ENCODE measurements at regions not wholly inside any gene's neighbourhood (a gene's known extent, or its start where the extent isn't known, plus 50 kb on each side); places are given as distances from the start of the nearest gene placed in this dataset.
"Not testable (repeated sequence)": the region's sequence is repeated elsewhere in the genome, so short reads cannot be mapped to it uniquely, and the experiment has no call there.

DNA sequence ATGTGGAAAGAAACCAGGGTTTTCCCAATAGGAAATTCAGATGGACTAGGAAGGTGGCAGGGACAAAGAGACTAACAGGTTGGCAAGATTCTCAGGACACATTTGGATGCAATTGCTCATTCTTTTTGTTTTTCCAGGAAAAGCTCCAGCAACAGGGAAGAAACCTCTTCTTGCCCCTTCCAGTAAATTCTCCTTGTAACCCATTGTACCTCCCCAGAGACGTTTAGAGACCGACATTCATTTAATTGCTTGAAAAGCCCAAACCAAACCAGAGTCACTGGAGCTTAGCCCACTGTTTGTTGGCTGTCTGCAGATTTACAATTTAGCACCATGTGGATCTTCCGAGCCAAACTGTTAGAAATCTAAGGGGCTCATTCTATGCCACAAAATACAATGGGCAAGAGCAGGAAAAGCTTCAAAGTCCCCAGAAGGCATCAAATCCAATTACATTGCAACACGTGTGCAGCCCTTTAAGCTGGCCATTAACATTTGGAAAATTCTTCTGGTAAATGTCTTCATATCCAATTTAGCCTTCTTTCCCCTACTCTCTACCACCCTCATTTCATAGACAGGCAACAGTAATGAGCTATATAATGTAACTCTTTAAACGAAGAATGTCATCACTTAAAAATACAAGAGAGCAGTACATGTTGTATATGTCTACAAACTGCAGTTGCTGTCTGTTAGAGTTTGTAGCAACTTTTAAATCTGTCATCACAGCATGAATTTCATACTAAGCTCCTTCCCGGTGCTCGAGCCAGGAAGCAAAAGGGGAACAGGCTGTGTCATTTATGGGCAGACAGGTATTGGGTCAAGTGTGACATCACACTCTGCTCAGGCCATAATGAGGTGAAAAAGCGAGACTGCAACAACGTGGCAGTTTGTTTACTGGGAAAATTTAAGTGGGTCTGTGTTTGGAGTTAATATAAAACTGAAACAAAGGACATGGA lies 235.6 kb upstream of the HNRNPA3 start:
- no peak for DNase-seq (ENCODE audit: low spot score)

DNA sequence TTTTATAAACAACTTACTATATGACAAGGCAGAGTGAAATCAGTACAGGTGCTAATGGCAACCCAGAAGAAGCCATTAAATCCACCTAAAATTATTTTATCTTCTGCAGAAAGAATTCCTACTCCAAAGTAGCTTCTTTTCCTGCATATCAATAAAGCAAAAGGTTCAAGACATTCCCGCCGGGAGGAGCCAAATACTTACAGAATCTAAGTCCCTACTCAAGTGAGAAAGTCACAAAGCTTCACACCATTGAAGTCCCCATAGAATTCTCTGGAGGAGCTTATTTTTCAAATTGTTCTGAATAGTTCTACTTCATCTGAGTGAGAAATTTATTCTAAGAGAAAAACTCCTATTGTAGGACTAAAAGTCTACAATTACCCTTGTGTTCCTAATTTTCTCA lies 233.7 kb upstream of the HNRNPA3 start:
- DNase-seq (ENCODE audit: low spot score) = no peak

DNA sequence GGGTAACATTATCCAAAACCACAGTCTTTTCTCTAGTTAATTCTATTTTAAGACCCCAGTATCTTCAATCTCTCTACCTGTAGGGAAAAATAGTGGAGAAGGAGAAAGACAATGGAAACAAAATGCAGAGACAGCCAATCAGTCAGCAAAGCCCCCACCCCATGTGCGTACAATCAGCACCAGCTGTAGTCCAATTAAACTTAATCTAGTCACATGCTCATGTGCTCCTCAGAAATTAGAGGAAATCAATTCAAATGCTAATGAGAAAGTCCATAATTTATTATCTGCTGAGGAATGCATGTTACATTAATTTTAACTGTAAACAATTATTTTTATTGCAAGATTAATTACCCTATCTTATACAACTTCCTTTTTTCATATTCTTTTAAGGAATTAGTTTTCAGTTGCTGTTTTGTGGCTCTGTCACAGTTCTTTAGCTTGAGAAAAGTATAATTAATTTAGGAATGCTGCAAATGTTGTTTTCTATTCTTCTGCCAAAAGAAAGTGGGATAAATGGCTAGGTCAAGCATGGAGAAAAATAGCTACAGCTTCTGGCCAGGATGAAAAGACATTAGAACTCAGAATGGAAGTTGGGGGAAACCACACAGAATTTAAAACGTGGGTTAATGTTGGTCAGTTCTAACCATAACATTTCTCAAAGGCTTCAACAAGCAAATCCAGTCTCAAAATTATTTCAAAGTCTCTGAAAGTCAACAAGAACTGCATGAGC lies 232.4 kb upstream of the HNRNPA3 start:
- DNase-seq (ENCODE audit: low spot score) = no peak

DNA sequence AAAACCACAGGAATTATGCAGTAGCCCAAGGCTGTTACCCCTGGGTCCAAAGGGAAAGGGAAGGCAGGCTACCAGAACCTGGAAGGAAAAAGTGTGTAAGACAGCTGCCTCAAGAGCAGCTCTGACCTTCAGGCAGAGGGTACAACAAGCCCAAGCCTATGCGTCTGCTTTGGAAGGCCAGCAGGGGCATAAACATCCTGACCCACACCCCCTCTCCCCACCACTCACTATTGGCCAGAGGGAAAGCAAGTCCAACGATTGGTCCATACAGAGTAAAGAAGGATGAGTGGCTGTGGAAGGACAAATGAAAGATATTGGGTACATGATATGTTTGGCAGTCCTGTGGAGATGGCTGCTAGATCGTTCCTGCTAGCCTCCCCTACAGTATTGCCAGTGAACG lies 227.6 kb upstream of the HNRNPA3 start:
- no peak for DNase-seq (ENCODE audit: low spot score)

DNA sequence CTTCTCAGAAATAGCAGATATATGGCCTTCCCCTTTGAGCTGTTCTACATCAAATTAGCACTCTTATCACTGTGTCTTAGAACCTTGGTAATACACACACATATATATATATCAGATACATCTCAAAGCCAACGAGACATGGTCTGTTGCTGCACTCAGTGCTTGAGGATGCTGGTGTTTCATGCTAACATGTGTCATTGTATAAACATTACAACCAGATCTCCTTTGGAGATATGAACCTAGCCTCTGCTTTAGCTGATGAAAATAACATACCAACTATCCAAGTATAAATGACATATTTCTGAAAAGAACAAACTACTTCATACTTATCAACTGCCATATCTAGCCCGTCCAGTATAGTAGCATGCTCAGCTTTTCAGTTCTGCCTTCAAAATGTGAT lies 226.7 kb upstream of the HNRNPA3 start:
- no peak for DNase-seq (ENCODE audit: low spot score)

DNA sequence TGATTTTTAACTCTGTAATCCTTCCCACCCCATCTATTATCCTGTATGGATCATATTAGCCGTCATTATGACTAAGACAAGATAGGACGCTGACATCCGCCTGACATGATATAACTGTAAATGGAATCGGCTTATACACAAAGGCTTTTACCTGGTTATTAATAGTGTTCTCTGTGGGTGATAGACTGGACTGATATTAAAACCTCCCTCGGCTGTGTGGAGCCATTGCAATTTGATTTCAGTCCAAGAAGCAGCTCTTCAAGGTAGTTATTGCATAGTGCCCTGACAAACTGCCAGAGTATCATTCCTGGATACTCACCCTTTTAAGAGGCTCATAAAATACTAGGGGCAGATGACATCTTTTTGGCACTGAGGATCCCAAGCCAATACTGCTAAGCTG lies 226.1 kb upstream of the HNRNPA3 start:
- DNase-seq (ENCODE audit: low spot score) = no peak

DNA sequence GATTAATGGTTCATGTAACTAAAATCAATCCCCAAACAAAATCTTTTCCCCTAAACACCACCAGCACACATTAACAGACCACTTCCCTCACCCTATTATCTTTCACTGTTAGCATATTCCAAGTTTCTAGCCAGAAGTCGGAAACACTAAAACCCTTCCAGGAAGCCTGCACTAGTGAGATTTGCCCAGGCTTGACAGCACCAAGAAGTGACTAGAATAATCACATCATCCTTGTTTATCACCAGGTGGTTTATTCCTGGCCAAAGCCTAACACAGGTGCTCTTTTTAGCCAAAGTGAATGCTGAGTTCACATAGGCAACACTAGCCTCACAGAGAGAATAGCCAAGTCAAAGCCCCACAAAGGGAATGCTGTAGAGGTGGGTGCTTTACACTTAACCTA lies 221.2 kb upstream of the HNRNPA3 start:
- no peak for DNase-seq (ENCODE audit: low spot score)

DNA sequence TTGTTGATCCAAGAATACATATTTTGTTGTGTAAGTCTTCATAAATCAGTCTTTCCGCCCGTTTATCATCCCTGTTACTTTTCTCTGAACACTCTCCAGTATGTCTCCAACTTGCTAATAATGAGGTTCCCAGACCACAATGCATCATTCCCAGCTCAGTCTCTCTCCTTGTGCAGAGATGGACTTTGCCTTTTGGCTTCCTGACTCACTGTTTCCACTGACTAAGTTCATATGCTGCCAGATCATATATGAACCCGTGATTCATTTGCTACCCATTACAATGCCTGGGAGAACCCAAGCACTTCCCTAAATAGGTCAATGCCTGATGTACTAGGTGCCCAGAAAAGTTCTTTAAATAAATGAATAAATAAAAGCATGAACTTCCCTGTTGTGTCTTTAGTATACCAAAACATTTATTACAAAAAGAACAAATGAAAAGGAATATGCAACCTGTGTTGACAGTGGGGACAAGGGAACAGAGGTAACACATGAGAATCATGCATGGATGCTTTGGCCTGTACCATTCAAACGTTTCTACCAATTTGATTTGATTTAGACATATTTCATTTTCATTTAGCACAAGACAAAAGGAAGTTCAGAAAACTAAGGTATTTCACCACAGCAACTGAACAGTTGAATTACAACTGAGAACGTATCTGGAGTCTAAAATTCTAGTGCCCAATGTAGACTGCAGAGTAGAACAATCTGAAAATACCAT lies 215.4 kb upstream of the HNRNPA3 start:
- DNase-seq (ENCODE audit: low spot score) = no peak

DNA sequence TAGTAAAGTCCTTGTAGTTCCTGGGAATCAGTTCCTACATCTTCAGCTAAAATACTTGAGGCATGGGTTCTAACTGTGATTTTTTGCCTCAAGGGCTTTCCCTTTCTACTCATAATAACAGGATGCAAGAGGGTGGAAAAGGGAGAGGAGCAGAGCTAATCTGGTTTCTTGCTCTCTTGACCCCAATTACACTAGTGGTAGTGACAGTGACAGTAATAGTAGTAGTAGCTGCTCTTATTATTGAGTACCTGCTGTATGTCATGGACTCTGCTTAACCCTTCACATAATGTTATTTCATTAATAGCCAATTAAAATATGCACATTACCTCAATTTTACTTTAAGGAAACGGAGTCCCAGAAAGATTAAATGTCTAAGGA lies 214.8 kb upstream of the HNRNPA3 start:
- no peak for DNase-seq (ENCODE audit: low spot score)

DNA sequence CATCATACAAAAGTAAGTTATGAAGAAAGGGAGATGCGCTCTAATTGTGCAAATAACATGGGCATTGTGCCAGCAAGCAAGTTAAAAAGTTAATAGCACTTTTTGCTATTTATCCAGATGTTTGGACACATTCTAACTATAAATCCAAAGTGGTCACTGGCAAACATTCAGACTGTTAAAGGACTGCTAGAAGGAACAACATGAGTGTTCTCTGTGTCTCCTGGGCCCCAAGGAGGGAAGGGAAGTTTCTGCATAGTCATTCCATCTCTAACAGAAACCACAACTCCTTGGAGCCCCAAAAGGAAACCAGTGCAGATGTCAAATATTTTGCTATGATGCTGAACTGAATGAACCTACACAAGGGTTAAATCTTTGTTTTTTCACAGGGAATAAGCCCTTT lies 213.3 kb upstream of the HNRNPA3 start:
- no peak for DNase-seq (ENCODE audit: low spot score)

DNA sequence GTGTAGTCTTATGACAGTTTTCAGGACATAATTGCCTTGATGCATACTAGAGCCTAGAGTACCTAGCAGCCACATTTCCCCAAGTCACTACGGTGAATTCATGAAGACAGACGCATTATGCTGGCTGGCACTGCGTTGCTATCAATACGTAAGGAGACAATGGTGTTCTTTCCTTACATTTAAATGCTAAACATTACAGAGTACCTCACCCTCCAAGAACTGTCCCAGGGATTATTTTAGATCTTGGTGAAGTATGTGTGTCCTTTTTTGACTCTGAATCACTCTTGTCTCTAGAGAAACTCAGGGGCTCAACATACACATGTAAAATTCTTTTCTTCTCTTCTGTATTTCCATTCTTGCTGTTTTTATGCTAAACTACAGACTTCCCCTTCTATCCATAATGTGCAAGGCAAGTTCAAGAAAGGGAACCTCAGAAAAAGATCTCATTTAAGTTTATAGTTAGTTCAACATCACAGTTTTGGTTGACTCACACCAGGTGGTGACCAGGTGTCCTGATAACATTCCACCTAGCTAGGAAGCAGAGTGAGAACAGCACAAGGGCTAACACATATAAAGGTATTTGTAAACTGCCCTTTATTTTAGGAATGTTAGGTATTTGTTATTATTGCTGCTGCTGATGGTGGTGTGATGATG lies 212.4 kb upstream of the HNRNPA3 start:
- DNase-seq (ENCODE audit: low spot score) = no peak

DNA sequence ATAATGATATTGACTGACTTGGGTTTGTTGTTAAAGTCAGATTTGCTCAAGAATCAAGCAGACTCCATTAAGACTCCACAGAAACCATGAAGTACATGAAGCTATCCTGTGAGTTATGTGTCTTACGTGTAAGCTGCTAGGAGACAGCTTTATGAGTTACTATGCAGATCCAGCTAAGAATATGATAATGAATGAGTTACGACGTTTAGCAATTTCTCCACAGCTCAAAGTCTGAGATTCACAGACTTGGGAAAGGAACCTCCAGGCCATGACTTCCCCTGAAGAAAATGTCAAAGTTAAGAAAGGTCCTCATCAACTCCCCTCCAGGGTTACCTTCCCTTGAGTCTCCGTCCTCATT lies 211.9 kb upstream of the HNRNPA3 start:
- DNase-seq (ENCODE audit: low spot score) = no peak

DNA sequence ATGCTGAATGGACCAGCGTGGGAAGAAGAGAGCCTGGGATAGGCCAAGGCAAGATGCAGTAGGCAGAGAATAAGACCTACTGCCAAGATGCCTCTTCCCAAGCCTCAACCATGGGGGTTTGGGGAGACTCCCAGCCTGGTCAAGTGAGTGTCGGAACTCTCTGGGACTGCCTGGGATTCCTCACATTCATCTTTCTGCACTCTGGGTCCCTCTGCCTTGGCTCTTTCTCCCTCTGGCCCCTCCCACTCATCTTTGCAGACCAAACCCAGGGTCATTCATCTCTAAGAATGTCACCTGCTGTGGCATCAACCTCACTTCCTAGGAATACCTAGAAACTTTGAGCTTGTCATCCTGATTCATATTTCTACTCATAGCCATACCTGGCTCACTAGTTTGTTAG lies 211.3 kb upstream of the HNRNPA3 start:
- no peak for DNase-seq (ENCODE audit: low spot score)

DNA sequence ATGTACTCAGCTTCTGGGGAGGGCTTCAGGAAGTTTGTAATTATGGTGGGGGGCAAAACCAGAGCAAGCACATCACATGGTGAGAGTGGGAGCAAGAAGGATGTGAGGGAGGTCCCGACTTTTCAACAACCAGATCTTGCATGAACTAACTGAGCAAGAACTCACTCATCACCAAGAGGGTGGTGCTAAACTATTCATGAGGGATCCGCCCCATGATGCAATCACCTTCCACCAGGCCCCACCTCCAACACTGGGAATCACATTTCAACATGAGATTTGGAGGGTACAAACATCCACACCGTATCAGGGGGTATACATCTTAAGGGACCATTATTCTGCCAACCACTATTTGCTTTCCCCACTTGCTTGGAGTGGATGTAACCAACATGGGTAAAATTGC lies 209.6 kb upstream of the HNRNPA3 start:
- no peak for DNase-seq (ENCODE audit: low spot score)

DNA sequence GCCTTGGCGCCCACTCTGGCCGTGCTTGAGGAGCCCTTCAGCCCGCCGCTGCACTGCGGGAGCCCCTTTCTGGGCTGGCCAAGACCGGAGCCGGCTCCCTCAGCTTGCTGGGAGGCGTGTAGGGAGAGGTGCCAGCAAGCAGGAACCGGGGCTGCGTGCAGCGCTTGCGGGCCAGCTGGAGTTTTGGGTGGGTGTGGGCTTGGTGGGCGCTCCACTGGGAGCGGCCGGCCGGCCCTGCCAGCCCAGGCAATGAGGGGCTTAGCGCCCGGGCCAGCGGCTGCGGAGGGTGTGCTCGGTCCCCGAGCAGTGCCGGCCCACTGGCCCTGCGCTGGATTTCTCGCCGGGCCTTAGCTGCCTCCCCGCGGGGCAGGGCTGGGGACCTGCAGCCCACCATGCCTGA lies 204.9 kb upstream of the HNRNPA3 start:
- DNase-seq (ENCODE audit: low spot score) = not testable (repeated sequence)

DNA sequence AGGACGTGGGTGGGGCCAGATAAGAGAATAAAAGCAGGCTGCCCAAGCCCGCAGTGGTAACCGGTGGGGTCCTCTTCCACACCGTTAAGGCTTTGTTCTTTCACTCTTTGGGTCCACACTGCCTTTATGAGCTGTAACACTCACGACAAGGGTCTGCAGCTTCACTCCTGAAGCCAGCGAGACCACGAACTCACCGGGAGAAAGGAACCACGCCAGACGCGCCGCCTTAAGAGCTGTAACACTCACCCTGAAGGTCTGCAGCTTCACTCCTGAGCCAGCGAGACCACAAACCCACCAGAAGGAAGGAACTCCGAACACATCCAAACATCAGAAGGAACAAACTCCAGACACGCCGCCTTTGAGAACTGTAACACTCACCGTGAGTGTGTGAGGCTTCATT lies 203.9 kb upstream of the HNRNPA3 start:
- not testable (repeated sequence) for DNase-seq (ENCODE audit: low spot score)

DNA sequence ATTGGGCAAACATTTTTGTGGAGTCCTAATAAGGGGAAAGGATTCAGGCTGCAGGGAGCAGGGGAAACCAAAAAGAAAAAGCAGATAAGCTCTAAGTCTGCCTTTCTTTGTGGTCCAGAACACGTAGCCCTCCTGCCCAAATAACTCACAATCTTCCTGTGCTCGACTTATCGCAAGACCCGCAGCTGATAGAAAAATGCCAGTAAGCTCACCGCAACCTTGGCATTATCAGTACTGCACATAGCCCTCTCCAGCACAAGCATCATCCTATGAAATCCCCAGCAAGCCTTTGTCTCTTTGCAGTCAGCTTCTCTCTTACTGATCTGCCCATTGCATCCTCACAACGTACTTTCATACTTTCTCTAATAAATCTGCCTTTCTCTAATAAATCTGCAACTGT lies 202.4 kb upstream of the HNRNPA3 start:
- no peak for DNase-seq (ENCODE audit: low spot score)

DNA sequence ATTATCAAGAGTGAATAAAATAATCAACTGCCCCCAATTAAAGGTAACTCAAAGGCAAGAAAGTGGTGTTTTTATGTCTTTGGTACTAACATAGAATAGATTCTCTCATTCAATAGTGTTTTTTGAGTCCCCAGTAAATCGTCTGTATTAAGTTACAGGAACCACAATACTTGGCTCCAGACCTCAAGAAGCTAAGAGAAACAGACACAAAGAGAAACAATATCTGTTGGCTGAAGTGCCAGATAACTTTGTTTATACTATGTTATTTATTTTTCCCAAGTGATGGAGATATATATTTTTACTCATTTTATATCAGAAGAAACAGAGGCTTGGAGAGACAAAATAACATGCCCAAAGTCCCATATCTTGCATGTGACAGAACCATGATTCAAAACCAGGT lies 201.7 kb upstream of the HNRNPA3 start:
- DNase-seq (ENCODE audit: low spot score) = no peak

DNA sequence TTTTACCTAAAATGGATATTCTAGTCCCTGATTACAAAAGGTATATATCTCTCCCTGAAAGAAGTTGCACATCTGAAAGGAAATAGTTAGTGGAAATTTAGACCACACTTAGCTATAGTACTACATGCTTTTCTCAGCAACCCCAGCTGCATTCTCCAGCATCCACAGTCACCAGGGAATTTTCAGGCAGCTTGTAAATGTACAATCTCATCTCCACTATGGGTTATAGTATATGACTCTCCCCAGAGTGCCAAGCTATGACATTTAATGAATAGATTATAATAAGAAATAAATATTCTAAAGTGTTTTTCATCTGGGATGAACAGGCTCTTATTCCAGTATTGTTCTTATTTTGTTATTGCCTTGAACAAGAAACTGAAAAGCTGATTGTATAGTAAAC lies 197.6 kb upstream of the HNRNPA3 start:
- DNase-seq (ENCODE audit: low spot score) = no peak

DNA sequence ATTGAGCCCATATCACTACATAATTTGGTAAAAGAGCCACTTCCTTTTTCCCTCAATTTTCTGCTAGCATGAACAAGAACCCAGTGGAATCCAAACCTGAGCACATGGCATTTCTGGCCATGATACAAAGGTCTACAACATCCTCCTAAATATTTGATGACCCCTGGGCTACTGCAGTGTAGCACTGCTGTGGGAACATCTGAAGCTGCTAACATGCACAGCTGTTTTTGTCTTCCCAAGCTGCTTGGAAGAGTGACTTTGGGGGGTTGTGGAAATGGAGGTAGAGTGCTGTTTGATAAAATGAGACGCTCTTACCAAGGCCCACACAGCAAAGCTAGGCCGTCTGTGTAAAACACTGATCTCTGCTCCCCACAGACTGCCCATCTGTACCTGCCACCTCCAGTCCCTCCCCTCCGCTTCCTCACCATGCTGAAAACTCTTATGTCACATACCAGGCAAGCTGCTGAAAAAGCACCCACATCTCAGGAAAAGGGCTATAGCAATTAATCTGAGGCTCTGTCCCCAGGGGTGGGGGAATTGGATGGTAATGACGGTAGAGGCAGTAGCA lies 197.2 kb upstream of the HNRNPA3 start:
- no peak for DNase-seq (ENCODE audit: low spot score)

DNA sequence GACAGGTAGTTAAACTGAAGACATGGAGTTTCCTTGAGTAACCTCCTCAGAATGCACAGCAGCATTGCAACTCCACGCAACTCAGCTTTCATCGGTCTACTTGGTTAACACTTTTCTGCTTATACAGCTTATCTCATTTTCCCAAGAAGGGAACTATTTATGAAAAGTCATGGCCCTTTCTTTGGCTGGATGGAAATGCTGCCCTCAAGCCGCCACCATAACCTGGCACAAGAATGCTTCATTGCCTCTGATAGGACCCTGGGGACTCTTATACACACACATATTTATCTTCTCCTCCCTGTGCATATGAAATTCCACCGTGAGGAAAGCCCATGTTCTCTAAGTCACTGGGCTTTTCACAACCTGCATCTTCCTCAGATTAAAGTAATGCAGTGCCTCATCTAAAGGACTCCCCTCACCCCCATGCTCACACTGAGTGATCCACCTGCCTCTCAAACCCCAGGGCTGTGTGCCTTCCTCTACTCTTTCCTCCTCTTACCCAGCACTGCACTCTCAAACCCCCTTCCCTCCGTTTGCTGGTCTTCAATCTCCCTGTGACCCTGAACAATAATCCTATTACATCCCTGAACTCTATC lies 192.0 kb upstream of the HNRNPA3 start:
- DNase-seq (ENCODE audit: low spot score) = no peak
